ENCODE measurements at regions not wholly inside any gene's neighbourhood (a gene's known extent, or its start where the extent isn't known, plus 50 kb on each side); places are given as distances from the start of the nearest gene placed in this dataset.
"Not testable (repeated sequence)": the region's sequence is repeated elsewhere in the genome, so short reads cannot be mapped to it uniquely, and the experiment has no call there.

DNA sequence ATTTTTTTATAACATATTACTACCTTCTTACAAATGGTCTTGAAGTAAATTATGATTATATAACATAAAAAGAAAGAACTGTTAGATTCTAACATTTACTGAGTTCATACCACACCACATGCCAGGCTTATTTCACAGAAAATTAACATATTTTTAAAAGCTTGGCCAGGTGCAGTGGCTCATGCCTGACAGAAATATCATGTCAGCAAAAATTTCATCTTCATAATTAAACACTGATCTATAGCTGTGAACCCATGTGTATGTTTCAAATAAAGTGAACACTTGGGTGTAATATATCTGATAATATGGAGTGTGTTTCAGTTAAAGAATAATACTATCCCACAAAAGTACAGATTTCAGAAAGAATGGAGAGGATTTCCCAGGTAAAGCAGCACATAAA lies 296.5 kb downstream of the SI start:
- intact Hi-C loops (cut with DNase I), result no loop called here
- no peak for DNase-seq (ENCODE audit: low spot score)

DNA sequence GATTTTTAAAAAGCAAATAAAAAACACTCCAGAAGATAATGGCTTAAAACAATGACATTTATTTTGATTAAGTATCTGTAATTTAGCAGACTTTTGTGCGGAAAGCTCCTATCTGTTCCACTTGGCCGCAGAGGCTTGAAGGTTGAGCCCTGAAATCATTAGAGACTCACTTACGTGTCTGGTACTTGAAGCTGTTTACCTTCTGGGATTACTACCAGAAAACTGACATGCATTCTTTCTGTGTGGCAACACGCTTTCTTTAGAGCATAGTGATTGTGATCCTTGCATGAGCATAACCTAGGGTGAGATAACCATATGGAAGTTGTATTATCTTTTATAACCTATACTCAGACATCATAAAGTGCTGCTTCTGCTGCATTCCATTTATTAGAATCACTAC lies 298.5 kb downstream of the SI start:
- intact Hi-C loops (cut with DNase I), result no loop called here
- DNase-seq (ENCODE audit: low spot score), result no peak

GRCh38 chr3:164752812-164753211 lies 325.5 kb downstream of the SI start:
- no peak for DNase-seq (ENCODE audit: low spot score)
- intact Hi-C loops (cut with DNase I), result no loop called here

DNA sequence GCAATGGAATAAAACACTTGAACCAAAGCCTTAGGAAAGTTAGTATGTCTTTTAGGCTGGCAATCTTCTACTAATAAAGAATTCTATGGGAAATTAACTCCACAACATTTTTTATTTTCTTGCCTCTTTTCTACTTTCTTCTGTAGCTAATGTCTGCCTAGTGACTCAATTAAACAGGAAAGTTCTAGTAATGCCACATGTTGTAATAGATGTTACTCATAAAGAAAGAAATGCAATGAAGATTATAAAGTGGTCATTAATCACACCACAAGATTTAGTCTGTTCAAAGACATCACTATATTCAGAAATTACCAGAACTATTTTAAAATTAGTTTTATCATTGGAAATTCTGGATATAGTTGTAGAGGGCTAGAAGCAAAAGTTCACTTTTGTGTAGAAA lies 329.7 kb downstream of the SI start:
- intact Hi-C loops (cut with DNase I), result no loop called here
- DNase-seq (ENCODE audit: low spot score), result no peak

GRCh38 chr3:164741869-164742268 lies 336.4 kb downstream of the SI start:
- no peak for DNase-seq (ENCODE audit: low spot score)
- intact Hi-C loops (cut with DNase I), result no loop called here

- intact Hi-C loops (cut with DNase I), result no loop called here
- DNase-seq (ENCODE audit: low spot score), result no peak
Observed at GRCh38 chr3:164737174-164737573, 341.1 kb downstream of the SI start.

DNA sequence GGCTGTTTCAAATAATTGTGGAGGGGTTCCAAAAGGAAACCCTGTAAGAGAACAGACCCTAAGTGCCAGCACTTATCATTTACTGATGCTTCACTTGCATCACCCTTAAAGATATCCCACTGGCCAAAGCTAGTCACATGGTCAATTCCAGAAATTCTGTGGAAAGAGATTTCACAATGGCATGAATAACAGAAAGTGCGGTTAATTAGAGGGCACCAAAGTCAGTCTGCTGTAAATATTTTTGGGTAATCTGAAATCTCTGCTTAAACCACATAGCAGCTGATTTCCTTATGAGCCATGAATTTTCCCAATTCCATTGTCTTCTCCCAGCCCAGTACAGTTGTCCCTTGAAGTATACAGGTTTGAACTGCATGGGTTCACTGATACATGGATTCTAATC lies 346.1 kb downstream of the SI start:
- no peak for DNase-seq (ENCODE audit: low spot score)
- intact Hi-C loops (cut with DNase I), result no loop called here

DNA sequence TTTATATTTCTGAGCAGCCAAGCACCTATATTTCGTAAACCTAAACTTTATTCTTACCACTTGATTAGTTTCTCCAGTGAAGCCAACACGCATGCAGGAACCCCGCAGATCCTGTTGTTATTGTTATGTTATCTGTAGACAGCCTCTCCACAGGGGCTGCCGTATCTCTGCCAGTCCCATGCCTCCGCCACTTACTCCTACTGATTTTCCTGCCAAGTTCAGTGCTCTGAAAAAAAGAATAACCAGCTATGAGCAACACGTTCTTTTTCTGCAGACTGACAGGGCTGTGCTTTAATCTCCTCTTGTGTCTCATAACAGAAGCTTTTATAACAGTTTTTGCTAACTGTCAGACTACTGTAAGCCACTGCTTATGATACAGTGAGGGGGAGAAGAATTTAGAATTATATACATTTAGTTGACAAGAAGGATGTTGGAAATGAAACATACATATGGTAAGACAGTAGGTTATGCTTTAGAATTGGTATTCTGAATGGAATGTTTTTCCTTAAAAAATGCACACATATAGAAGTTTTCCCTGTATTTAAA lies 347.4 kb downstream of the SI start:
- intact Hi-C loops (cut with DNase I), result no loop called here
- no peak for DNase-seq (ENCODE audit: low spot score)

DNA sequence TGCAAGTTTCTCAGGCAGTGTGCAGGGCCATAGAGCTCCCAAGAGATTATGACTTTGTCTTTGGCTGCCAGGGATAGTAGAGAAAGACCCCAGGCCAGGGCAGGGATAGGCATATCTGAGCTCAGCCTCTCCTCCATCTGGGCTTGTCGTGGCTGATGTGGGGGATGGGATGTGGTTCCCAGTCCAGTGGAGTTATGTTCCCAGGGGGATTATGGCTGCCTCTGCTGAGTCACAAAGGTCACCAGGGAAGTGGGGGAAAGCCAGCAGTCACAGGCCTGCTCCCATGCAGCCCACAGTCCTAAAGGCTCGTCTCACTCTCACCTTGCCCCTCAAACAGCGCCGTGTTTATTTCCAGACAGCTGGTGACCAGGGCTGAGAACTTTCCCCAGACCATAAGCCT lies 354.9 kb downstream of the SI start:
- intact Hi-C loops (cut with DNase I), result no loop called here

DNA sequence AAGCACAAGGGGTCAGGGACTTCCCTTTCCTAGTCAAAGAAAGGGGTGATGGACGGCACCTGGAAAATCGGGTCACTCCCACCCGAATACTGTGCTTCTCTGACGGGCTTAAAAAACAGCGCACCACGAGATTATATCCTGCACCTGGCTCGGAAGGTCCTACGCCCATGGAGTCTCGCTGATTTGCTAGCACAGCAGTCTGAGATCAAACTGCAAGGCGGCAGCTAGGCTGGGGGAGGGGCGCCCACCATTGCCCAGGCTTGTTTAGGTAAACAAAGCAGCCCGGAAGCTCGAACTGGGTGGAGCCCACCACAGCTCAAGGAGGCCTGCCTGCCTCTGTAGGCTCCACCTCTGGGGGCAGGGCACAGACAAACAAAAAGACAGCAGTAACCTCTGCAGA lies 375.5 kb downstream of the SI start:
- peak; percentile 75 for DNase-seq (ENCODE audit: low spot score)
- intact Hi-C loops (cut with DNase I), result not testable (repeated sequence)

More for the DNA sequence above, 354.9 kb downstream of the SI start:
- no peak for DNase-seq (ENCODE audit: low spot score)

DNA sequence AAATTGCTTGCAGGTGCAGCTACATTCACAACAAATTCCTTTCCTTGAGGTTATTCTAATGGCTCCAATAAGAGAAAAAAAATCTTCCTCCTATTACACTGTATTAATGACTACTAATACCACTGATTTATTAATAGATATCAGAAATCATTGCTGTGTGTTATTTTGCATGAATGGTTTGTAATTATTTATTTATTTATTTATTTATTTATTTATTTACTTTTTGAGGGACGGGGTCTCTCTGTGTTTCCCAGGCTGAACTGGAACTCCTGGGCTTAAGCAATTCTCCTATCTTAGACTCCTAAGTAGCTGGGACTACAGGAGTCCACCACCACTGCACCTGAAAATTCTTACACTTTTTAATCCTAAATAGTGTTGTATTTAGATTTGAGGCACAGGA lies 390.4 kb downstream of the SI start:
- no peak for DNase-seq (ENCODE audit: low spot score)
- intact Hi-C loops (cut with DNase I), result no loop called here

DNA sequence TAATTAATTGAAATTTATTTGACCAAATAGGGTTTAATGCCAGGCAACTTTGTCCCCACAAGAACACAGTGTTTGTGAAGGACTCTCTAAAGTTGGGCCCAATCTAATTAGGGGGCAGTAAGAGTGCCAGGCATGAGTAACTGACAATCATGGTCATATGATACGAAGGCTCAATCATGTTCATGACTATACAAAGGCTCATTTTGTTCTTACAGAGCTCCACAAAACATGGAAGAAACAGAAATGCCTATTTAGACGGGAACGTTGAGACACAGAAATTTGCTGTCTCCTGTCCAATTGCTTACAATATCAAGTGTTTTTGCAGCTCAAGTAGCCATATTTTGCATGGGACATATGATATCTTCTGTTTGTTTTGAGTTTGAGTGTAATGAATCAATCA lies 391.1 kb downstream of the SI start:
- DNase-seq (ENCODE audit: low spot score), result no peak
- intact Hi-C loops (cut with DNase I), result no loop called here

- intact Hi-C loops (cut with DNase I), result no loop called here
- no peak for DNase-seq (ENCODE audit: low spot score)
Observed at GRCh38 chr3:164683489-164683888, 394.8 kb downstream of the SI start.

DNA sequence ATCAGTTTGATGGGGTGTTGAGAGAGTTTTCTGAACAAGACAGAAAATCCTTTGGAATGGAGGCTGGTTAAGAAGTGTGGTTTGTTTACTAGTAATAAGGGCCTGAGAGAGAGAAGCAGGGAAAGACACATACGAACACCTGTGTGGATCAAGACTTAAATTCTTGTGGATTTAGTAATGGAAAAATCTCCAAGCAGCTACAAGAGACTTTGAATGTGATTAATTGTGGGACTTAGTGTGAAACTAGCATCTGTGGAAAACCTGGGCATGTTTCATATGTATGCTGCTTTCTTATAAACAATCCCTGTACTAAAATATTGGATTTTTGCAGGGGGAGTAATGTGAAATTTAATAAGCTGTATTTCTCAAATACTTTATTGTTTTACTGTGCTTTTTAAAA lies 399.1 kb downstream of the SI start:
- no peak for DNase-seq (ENCODE audit: low spot score)
- intact Hi-C loops (cut with DNase I), result no loop called here

DNA sequence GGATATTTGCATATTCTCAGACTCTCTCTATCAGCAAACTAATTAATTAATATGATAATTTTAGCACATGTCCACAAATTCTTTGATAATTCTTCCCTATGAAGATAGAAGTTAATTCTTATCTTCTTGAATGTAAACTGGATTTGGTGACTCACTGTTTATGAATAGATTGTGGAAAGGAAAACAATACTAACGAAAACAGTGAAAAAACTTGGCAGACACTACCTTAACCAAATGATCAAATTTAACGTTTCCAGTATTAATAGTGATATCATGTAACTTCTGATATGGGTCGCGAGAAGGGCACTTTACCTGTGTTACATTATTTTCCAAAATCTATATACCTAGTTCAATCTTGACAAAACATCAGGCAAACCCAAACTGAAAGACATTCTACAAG lies 401.0 kb downstream of the SI start:
- intact Hi-C loops (cut with DNase I), result no loop called here
- no peak for DNase-seq (ENCODE audit: low spot score)

GRCh38 chr3:164673738-164674137 lies 404.6 kb downstream of the SI start:
- intact Hi-C loops (cut with DNase I), result no loop called here
- no peak for DNase-seq (ENCODE audit: low spot score)

DNA sequence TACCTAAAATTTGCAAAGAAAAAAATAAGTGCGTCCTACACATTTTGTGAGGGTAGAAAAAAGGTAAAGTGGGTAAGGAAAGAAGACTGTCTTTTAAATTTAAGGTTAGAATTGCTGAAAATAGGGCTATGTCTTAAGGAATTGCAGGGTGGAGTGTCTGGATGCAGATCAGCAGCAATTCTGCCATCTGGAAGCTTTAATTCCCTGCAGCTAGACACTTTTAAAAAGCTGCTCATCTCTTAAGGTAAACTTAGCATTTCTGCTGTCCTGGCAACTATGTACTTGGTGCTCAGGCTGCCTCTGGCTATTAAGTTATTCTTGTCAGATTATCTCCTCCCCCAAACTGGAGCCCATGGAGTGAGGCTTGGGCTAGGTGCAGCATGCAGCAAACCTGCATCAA lies 420.2 kb downstream of the SI start:
- intact Hi-C loops (cut with DNase I), result no loop called here
- no peak for DNase-seq (ENCODE audit: low spot score)

- intact Hi-C loops (cut with DNase I), result no loop called here
- no peak for DNase-seq (ENCODE audit: low spot score)
Observed at GRCh38 chr3:164657631-164658030, 420.7 kb downstream of the SI start.

DNA sequence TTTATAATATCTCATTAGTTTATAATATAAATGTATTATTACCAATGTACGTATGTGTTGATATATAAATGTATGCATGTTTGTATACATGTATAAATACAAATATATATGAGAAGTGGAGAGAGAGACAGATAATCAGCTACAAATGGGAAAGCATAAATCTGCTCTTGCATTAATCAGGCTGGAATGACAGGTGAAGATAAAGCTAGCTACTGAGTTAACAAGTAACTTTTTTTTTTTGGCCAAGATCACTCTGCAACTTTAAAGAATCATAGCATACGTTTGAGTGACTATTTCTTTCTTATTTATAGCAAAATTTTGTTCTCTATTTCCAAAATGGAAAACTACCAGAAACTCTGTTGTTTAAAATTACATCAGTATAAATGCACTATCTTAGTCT lies 422.8 kb downstream of the SI start:
- no peak for DNase-seq (ENCODE audit: low spot score)
- intact Hi-C loops (cut with DNase I), result no loop called here

DNA sequence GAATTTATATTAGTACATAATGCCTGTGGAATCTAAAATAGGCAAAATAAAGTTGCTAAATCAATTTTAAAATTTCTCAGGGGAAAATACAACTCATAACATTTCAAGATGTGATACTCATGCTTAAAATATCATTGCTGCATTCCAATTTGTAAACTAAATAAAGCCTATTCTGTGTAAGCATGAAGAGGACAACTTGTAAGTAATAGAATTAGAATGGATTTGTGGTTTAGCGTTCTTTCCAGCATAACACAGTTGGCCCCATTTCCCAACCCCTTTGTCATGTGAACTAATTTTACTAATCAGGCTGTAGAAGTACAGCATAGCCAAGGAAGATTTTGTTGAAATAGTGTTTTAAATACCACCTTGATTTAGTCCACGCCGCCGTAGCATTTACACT lies 437.2 kb downstream of the SI start:
- intact Hi-C loops (cut with DNase I), result no loop called here
- DNase-seq (ENCODE audit: low spot score), result no peak

GRCh38 chr3:164640591-164640990 lies 437.7 kb downstream of the SI start:
- no peak for DNase-seq (ENCODE audit: low spot score)
- intact Hi-C loops (cut with DNase I), result no loop called here

DNA sequence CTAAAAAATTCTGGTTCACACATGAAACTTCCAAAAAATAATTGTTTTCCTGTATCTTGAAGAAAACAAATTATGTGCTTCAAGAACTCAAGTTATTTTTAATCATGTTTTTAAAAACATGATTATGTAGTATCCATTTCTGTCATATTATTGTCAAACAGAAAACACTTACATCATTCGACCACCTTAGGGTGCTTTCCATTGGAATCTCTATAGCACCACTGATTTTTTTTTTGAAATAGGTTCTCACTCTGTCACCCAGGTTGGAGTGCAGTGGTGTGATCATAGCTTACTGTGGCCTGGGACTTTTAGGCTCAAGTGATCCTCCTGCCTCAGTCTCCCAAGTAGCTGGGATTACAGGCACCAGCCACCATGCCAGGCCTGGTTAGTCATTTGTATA lies 457.3 kb downstream of the SI start:
- intact Hi-C loops (cut with DNase I), result no loop called here
- no peak for DNase-seq (ENCODE audit: low spot score)

All from posterior vena cava (tissue), 2 donors.